GM21786 (cell line): ENCODE measurements at regions not wholly inside any gene's neighbourhood (a gene's known extent, or its start where the extent isn't known, plus 50 kb on each side); places are given as distances from the start of the nearest gene placed in this dataset.

Source experiments
- ATAC-seq: cut with Tn5 transposase; IDR thresholded peaks from one replicate; pipeline ENCODE4 v1.9.1; 2021; ENCODE audit not compliant: unreplicated experiment

DNA sequence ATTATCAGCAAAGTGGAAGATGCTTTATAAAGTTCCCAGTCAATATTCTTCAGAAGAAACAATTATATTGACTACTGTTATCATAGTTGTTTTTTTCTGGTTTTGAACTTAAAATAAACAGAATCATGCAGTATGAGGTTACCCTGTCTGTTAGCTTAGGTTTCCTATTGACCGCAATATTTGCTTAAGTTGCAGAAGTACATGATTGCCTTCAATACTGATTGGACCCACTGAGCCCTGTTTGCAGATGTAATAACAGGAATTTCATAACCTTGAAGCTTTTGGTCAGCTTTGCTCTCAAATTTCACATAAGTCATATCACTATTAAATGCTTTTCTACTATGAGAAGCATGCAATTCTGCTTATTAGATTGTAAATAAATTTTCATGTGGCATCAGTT, 229.1 kb upstream of the FSTL5 start:
- peak; percentile 64 for ATAC-seq

DNA sequence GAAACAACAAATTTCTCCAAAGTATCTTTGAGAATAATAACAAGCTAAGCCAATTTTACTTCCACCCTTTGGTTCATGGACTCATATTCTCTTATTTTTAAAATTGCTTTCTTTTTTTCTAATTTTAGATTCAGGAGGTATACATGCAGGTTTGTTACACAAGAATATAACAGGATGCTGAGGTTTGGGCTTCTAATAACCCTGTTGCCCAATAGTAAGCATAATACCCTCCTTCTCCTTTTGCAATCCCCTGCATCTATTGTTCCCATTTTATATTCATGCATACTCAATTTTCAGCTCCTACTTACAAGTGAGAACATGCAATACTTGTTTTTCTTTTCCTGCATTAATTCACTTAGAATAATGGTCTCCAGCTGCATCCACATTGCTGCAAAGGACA, 202.3 kb upstream of the FSTL5 start:
- no peak for ATAC-seq

DNA sequence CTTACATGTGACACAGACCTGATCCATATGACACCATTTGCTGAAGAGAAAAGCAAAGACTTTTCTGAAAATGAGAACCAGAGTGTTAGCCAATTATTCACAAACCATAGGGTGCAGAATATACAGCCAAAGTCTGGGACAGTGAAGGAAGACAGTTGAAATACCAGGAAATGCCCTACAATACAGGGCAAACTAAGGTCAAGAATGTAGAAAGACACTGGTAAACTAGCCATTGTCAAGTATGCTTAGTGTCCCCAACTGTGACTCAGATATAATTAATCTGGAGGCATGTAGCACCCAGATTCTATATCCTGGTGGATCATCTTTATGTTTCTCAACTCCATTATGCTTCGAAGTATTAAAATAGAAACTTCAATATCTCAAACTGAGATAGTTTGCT, 200.9 kb upstream of the FSTL5 start:
- no peak for ATAC-seq

DNA sequence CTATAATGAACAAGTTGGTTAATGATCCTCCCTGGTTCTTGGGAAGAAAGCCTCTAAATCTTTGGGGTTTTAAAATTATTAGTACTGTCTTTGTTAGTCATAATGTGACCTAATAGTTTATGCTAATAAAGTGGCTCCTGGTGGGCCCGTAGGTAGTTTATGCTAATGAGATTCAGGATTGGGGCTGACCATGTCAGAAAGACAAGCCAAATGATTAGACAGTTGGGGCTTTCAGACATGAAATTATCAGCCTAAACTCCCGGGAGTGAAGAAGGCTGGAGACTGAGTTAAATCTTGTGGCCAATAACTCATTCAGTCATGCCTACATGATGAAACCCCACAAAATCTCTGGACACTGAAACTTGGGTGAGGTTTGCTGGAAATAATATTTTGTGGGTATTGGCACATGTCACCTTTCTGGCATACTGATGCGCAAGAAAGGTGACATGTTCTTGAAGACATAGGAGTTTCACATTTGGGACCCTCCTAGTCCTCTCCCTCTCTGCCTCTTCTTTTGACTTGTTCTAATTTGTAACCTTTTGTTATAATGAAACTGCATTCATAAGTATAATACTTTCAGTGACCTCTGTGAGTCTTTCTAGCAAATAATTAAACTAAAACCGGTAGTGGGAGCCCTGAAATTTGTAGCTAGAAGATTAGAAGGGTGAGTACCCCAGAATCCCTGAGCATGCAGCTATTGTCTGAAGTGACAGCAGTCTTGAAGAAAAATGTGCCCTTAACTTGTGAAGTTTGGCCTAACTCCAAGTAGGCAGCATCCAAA, 196.8 kb upstream of the FSTL5 start:
- peak; percentile 45 for ATAC-seq

DNA sequence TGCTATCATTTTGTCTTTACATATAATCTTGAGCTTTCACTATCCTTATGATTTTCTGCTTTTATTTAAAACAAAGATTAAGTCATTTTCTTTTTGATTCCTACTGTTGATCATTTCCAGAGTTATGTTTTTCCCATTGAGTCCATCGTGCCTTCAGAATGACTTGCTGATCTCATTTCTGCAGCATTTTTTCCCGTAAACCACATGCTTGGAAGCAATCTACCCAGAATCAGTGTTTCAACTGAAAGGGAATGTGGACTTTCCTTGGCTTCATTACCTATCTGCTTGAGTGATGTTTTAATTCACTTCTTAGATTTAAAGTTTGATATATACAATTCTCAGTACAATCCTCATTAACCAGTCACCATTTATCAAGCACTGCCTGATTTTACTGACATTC, 192.4 kb upstream of the FSTL5 start:
- ATAC-seq: no peak

DNA sequence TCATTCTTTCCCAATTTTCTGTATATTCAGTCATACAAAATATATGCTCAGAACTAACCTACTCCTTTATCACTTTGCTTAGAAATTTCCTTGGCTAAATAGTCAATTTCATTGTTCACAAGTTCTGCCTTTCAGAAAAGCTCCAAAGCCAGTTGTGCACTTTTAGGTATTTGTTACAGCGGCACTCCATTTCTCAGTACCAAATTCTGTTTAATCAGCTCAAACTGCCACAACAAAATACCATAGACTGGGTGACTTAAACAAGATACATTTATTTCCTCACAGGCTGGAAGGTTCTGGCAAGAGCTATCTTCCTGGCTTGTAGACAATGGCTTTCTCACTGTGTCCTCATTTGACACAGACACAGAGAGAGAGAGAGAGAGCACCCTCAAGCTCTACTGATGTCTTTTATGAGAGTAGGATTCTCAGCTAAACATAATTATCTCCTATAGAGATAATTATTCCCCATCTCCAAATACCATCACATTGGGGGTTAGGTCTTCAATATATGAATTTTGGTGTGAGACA, 188.8 kb upstream of the FSTL5 start:
- no peak for ATAC-seq

DNA sequence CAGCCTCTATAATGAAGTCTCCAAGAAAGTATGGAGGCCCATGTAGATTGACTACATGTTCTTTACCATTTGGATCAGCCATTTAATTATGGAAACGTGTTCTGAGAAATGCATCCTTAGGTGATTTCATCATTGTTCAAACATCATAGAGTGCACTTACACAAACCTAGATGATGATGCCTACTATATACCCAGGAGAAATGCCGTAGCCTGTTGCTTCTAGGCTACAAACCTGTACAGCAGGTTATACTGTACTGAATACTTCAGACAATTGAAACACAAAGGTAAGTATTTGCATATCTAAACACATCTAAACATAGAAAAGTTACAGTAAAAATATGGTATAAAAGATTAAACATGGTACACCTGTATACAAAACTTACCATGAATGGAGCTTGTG, 186.5 kb upstream of the FSTL5 start:
- ATAC-seq: no peak

DNA sequence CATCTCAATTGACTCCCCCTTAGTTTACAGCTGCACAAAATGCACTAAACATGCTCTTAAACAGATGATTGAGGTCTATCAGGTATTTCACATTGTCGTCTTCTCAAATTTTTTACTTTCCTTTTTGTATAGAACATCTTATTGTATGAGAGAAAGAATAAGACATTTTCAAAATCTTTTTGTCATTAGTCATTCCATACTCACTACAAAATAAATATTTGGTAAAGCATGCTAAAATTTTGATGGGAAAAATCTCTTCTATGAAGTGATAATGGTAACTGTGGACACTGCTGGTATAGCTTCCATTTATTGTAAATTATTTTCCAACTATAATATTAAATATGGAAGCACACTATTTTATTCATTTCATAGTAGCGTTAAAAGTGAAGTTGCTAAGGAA, 185.6 kb upstream of the FSTL5 start:
- no peak for ATAC-seq

DNA sequence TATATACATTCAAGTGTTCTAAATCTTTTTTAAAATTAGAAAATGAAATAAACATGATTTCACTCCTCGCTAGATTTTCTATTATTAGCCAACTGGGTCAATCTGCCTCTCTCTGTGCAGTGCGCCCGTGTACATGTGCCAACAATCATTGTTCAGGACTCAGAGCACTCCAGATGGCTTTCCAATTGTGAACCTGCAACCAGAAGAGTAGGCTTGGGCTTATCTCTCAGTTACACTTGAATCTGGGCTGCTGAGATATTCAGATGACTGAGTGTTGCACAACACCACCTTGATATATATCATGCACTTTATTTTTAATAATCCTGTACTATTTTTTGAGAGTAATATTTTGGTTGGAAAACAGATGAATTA, 184.0 kb upstream of the FSTL5 start:
- no peak for ATAC-seq

DNA sequence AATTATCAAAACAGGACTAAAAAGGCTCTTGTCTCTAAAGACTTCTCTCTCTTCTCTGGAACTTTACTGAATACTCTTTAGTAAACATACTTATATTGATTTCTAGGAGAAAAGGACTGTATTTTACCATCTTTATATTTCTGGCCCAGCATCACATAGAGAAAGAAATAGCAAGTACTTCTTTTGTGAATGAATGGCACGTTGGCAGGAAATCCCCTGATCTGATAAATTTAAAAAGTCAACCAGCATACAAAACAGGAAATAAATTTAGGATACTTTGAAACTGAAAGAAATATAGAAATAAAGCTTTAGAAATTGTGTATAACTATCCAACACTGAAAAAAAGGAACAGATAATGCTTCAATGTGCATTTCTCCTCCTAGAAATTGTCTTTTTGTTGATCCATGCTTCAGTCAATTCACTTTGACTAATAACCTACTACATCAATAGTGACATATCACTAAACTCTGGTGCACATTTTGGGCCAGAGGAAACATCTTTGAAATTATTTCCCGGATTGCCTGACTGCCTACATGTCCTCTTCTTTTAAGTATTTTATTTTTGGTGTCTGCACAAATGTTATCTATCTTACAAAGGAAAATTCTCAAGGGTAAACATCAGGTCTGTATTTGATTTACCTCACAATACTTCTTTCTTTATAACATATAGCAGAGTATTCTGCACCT, 183.5 kb upstream of the FSTL5 start:
- no peak for ATAC-seq

DNA sequence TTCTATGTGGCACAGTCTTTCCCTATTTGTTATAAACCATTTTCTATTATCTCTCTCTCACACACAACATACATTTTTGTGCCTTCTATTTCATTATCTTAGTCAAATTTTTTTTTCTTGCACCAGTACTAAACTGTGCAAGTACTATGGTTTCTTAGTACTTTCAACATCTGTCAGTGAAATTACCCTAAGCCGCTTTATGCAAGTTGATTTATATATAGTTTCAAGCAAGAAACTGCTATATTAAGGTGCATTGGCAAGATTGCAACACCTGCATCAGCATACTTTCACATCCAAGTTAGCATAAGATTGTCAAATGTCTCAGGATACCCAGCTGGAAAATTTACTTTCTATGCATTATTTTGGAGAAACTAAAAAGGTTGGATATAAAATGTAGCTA, 180.2 kb upstream of the FSTL5 start:
- ATAC-seq: no peak

DNA sequence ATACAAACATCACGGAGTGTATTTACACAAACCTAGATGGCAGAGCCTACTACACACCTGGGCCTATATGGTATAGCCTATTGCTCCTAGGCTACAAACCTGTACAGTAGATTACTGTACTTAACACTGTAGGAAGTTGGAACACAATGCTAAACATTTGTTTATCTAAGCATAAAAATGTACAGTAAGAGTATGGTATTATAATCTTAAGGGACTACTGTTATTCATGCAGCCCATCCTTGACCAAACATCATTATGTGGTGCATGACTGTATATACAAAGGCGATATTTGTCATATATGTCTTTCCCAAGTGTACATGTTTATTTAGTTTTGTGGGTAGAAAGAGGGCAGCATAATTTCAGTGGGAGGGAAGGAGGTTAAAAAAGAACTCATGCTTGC, 177.7 kb upstream of the FSTL5 start:
- ATAC-seq: no peak

DNA sequence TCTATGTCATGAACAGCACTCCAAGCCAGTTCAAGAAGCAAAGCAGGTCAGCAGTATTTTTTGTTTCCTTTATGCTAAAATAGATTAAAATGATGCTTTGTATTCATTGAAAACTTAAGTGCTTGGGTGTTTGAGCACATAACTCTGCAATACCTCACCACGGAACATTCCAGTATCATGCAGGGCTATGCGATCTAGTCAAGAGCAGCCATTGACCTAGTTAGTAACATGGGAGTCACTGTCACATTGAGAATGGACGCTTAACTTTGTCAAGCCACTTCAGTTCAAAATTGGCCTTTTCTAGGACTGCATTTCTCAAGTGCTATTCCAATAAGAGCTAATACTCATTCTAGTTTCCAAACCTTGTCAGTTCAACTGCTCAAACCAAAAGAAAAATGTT, 160.1 kb upstream of the FSTL5 start:
- ATAC-seq: no peak

DNA sequence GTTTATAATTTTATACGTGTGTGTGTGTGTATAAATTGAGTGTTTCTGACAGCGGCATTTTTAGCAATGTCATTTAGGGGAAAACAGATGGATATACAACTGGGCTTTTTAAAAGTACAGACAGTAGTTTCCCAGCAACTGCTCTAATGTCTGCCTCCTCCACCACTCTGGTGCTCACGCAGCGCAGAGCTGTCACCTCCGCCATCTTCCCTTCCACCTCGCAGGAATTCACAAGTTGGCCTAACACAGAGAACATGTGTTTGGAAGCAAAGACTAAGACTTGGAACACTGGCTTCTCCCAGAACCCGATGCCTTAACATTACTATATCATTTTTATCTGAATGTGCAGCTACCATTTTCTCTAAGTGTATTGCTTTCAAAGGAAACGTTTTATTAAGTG, 158.3 kb upstream of the FSTL5 start:
- no peak for ATAC-seq

DNA sequence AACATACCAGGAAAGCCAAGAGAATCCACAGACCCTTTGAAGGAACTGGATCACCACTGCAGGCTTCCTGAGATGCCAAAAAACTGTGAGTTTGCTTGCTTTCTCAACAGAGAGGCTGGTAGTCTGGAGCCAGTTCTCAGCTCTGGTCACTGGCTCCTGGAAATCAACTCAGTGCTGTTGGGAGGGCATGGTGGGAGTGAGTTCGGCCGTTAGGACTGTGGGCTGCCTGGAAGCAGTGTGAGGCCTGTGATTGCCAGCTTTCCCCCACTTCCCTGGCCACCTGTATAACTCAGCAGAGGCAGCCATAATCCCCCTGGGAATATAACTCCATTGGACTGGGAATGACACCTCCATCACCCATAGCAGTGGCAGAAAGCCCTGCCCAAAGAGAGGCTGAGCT, 122.0 kb upstream of the FSTL5 start:
- no peak for ATAC-seq

DNA sequence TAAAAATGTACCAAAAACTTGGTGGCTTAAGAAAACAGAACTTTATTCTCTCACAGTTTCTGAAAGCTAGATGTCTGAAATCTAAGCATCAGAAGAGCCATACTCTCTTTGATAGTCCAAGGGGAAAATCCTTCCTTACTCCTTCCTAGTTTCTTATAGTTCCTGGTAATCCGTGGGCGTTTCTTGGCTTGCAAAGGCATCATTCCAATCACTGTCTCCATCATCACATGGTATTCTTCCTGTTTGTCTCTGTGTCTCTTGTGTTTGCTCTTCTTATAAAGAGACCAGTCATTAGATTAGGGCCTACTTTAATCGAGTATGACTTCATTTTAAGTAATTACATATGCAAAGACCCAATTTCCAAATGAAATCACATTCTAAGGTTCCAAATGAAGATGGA, 118.9 kb upstream of the FSTL5 start:
- no peak for ATAC-seq

DNA sequence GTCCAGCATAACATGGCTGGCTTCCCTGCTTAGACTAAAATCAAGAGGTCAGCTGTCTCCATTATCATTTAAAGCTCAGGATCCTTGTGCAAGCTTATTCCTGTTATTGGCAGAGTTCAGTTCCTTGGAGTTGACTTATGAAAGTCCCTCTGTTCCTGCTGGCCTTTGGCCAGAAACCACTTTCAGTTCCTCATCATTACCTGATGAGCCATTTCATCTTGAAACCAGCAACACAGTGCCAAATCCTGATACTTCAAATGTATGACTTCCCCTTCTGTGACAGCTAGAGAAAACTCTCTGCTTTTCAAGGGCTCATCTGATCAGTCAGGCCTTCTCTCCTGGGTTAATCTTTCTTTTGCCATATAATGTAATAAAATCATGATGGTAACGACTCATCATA, 110.6 kb upstream of the FSTL5 start:
- peak; percentile 97 for ATAC-seq

DNA sequence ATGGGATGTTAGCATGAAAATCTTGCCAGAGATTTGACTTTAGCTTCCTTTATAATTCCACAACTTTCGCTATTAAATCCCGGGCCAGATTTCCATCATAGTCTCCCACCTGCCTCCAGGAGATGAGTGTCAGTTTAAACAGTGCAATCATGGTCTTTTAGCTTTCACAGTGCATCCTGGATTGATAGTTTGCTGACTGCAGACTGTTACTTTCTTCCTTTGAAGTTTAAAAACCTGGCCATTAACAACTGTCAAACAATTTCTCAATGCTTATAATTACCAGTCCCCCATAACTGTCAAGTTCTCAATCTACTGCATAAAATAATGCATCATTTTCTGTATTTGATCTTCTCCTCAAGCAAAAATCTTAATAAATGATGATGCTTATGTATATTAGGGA, 108.4 kb upstream of the FSTL5 start:
- no peak for ATAC-seq

DNA sequence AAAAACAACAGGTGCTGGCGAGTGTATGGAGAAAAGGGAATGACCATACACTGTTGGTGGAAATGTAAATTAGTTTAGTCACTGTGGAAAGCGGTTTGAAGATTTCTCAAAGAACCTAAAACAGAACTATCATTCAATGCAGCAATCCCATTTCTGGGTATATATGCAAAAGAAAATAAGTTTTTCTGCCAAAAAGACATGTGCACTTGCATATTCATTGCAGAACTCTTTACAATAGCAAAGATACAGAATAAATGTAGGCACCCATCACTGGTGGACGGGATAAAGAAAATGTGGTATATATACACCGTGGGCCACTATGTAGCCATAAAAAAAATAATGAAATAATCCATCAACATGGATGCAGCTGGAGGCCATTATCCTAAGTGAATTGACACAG, 105.1 kb upstream of the FSTL5 start:
- no peak for ATAC-seq

DNA sequence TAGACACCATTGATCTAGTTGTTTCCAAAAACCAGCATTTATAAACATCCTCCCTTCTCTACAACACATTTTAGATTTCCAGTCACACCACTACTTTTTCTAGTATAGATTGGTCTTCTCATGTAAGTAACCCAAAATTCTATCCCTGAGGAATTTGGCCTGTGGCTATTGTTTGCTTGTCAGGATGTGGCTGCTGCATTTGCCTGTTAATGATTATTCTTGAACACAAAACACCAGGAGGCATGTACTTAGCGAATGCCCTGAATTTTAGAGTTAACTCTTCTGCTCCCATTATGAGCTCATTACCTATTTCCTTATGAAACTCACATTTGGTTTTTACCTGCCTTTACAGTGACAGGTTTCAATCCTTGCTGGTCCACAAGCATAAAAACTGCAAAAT, 102.0 kb upstream of the FSTL5 start:
- no peak for ATAC-seq

DNA sequence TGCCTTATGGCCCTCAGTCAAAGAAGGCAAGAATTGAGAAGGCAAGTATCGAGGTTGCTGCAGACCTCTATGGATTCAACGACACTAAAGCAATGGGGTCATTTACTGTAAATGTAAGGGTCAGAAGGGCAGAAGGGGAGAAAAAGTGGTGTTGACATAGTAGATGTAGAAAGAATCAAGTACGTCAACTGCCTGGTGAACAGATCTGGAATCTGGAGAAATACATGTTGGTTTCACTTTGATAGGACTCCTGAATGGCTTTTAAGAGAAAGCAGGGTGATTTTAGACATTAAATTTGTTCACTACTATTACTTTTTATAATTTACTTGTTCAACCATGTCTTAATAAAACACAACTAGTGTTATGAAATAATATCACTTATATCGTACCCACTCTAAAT, 81.3 kb upstream of the FSTL5 start:
- no peak for ATAC-seq

DNA sequence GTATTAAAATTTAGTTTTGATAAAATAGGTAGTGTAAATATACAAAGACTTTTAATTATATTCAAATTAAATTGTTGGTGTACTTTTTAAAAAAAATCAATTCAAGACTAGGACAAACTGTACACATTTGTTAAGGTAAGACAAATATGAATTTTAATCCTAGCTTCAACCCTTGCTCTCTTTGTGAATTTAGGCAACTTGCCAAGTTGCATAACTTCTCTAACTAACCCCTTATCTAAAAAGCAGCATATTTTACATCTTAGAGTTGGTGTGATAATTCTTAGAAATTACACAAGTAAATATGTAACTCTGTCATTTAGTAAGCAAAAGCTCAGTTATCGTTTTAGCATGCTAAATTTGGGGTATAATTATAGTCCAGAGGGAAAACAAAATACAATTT, 78.1 kb upstream of the FSTL5 start:
- no peak for ATAC-seq
